ENCODE measurements at regions not wholly inside any gene's neighbourhood (a gene's known extent, or its start where the extent isn't known, plus 50 kb on each side); places are given as distances from the start of the nearest gene placed in this dataset.

- Histone ChIP-seq H3K9me3 (no peaks in the 10 kb centered on the region), H3K36me3 (no peaks in the 10 kb centered on the region), H3K27ac (no peak overlapping the region), H3K27me3 (no peaks in the 10 kb centered on the region), H3K4me1 (no peaks in the 10 kb centered on the region), H3K4me3 (no peak overlapping the region)
- DNase-seq (ENCODE audit: extremely low spot score in 2 of 2) = no peak
- TF ChIP-seq POLR2A (IDR thresholded peaks at IDR 0.05) = no peak
- TF ChIP-seq POLR2AphosphoS5 (IDR thresholded peaks at IDR 0.05; ENCODE audit: insufficient read depth in 1 of 2, low read depth in 1 of 2) = no peak
- TF ChIP-seq CTCF (IDR thresholded peaks at IDR 0.05) = no peak
- intact Hi-C loops (cut with DNase I) = no loop called here
These were observed 421.7 kb downstream of the TUSC7 start for GRCh38 chr3:117131259-117131658.

- H3K27me3 ChIP-seq = no peaks in the 10 kb centered on the region
- no peaks in the 10 kb centered on the region for H3K4me1 ChIP-seq
- H3K4me3 ChIP-seq = no peak overlapping the region
- TF ChIP-seq POLR2AphosphoS5 (IDR thresholded peaks at IDR 0.05; ENCODE audit: insufficient read depth in 1 of 2, low read depth in 1 of 2) = no peak
- no peak for TF ChIP-seq CTCF (IDR thresholded peaks at IDR 0.05)
- TF ChIP-seq POLR2A (IDR thresholded peaks at IDR 0.05) = no peak
- no peaks in the 10 kb centered on the region for H3K9me3 ChIP-seq
- H3K36me3 ChIP-seq = no peaks in the 10 kb centered on the region
- no peak for DNase-seq (ENCODE audit: extremely low spot score in 2 of 2)
- intact Hi-C loops (cut with DNase I) = no loop called here
- H3K27ac ChIP-seq = no peak overlapping the region
These were observed 423.5 kb downstream of the TUSC7 start for GRCh38 chr3:117133066-117133465.

- H3K27ac ChIP-seq = no peak overlapping the region
- no peak for TF ChIP-seq POLR2A (IDR thresholded peaks at IDR 0.05)
- no peak for TF ChIP-seq POLR2AphosphoS5 (IDR thresholded peaks at IDR 0.05; ENCODE audit: insufficient read depth in 1 of 2, low read depth in 1 of 2)
- no peak for TF ChIP-seq CTCF (IDR thresholded peaks at IDR 0.05)
- H3K4me1 ChIP-seq = no peaks in the 10 kb centered on the region
- no peak for DNase-seq (ENCODE audit: extremely low spot score in 2 of 2)
- no peaks in the 10 kb centered on the region for H3K27me3 ChIP-seq
- no peaks in the 10 kb centered on the region for H3K36me3 ChIP-seq
- H3K9me3 ChIP-seq = no peaks in the 10 kb centered on the region
- H3K4me3 ChIP-seq = no peak overlapping the region
- intact Hi-C loops (cut with DNase I) = no loop called here
These were observed 425.6 kb downstream of the TUSC7 start for GRCh38 chr3:117135207-117135606.

DNA sequence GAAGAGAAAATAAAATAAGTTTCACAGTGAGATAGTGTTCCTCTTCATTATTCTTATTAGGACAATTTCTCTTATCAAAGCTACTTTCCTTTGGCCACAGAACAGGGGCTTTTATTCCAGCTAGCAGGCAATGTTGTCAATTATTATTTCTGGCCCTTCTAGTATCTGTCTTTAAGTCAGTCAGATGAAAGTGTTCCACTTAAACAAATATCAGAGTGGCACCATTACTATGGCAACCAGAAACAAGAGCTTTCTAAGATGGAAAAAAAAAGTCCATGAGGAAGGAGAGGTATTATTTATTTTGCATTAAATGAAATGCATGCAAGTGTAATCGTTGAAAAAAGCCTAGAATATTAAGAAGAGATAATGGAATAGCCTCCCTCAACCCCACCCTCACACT is 426.4 kb downstream of the TUSC7 start:
- Histone ChIP-seq H3K4me3 (no peak overlapping the region), H3K9me3 (no peaks in the 10 kb centered on the region), H3K27me3 (no peaks in the 10 kb centered on the region), H3K4me1 (no peaks in the 10 kb centered on the region), H3K27ac (no peak overlapping the region), H3K36me3 (no peaks in the 10 kb centered on the region)
- DNase-seq (ENCODE audit: extremely low spot score in 2 of 2) = no peak
- TF ChIP-seq POLR2AphosphoS5 (IDR thresholded peaks at IDR 0.05; ENCODE audit: insufficient read depth in 1 of 2, low read depth in 1 of 2) = no peak
- TF ChIP-seq CTCF (IDR thresholded peaks at IDR 0.05) = no peak
- TF ChIP-seq POLR2A (IDR thresholded peaks at IDR 0.05) = no peak
- intact Hi-C loops (cut with DNase I) = no loop called here

- H3K27ac ChIP-seq = no peak overlapping the region
- TF ChIP-seq CTCF (IDR thresholded peaks at IDR 0.05) (no peak), POLR2A (IDR thresholded peaks at IDR 0.05) (no peak), POLR2AphosphoS5 (IDR thresholded peaks at IDR 0.05; ENCODE audit: insufficient read depth in 1 of 2, low read depth in 1 of 2) (no peak)
- no peaks in the 10 kb centered on the region for H3K4me1 ChIP-seq
- no peaks in the 10 kb centered on the region for H3K27me3 ChIP-seq
- H3K9me3 ChIP-seq = no peaks in the 10 kb centered on the region
- H3K4me3 ChIP-seq = no peak overlapping the region
- no peaks in the 10 kb centered on the region for H3K36me3 ChIP-seq
- DNase-seq (ENCODE audit: extremely low spot score in 2 of 2) = no peak
- intact Hi-C loops (cut with DNase I) = no loop called here
These were observed 427.5 kb downstream of the TUSC7 start for GRCh38 chr3:117137065-117137464.
